HEK293 (cell line): ENCODE measurements at regions not wholly inside any gene's neighbourhood (a gene's known extent, or its start where the extent isn't known, plus 50 kb on each side); places are given as distances from the start of the nearest gene placed in this dataset.
A peak's percentile ranks its signal among the peaks of the same experiment; 100 is the strongest.

Experiments used
- CTCF ChIA-PET: fragments of 350-600 bp; formaldehyde crosslinking; extraction: SDS; loops from one replicate; lab custom pipeline; 2021; ENCODE audit warnings: antibody characterized with exemption; lab: Yijun Ruan, JAX
- POLR2A ChIA-PET: fragments of 300-600 bp; formaldehyde crosslinking; extraction: SDS; loops from one replicate; lab custom pipeline; 2020; ENCODE audit warnings: antibody characterized with exemption, inconsistent platforms; lab: Yijun Ruan, JAX
- H3K27ac ChIP-seq: fragments of 200-500 bp; sonication (Bioruptor generic); 2 replicates; pipeline ENCODE4 v1.5.1; 2014; ENCODE audit warnings: low read depth, low read length, control low read depth, inconsistent platforms; ENCODE audit errors: extremely low read depth
- H3K36me3 ChIP-seq, 2 experiments: fragments of 200-500 bp in 1 of 2; sonication (Bioruptor generic) in 1 of 2; 1 replicate in 1 of 2; 2 replicates in 1 of 2; pipeline ENCODE4 v1.5.1; 2014 to 2017; ENCODE audit warnings: inconsistent platforms in 2 of 2, low read length in 2 of 2; ENCODE audit not compliant: control insufficient read depth in 2 of 2, insufficient read depth in 1 of 2
- H3K4me1 ChIP-seq: fragments of 200-500 bp; sonication (Bioruptor generic); 2 replicates; pipeline ENCODE4 v1.5.1; 2014; ENCODE audit warnings: mild to moderate bottlenecking, low read length, inconsistent platforms; ENCODE audit not compliant: control insufficient read depth, insufficient read depth
- H3K4me3 ChIP-seq: 2 replicates; pipeline ENCODE4 v1.5.1; 2011; ENCODE audit warnings: low read depth, mild to moderate bottlenecking, control low read depth, low read length, moderate library complexity
- H3K9me3 ChIP-seq: fragments of 200-500 bp; sonication (Bioruptor generic); 2 replicates; pipeline ENCODE4 v1.5.1; 2014; ENCODE audit warnings: low read depth, low read length, inconsistent platforms; ENCODE audit not compliant: control insufficient read depth, insufficient read depth
- BCL11A ChIP-seq: fragments of 450-650 bp; formaldehyde crosslinking; IDR thresholded peaks from 2 replicates; pipeline ENCODE4 v1.5.1; 2016; ENCODE audit warnings: low read depth, missing biosample characterization, missing genetic modification characterization
- GFI1B ChIP-seq: fragments of 450-650 bp; formaldehyde crosslinking; IDR thresholded peaks from 2 replicates; pipeline ENCODE4 v1.5.1; 2016; ENCODE audit warnings: missing biosample characterization, missing genetic modification characterization
- GLI4 ChIP-seq: fragments of 450-650 bp; formaldehyde crosslinking; IDR thresholded peaks from 2 replicates; pipeline ENCODE4 v1.5.1; 2016; ENCODE audit warnings: missing biosample characterization, missing genetic modification characterization
- GLIS1 ChIP-seq: fragments of 450-650 bp; formaldehyde crosslinking; IDR thresholded peaks from 2 replicates; pipeline ENCODE4 v1.5.1; 2016; ENCODE audit warnings: missing biosample characterization, missing genetic modification characterization
- HIC1 ChIP-seq: fragments of 450-650 bp; formaldehyde crosslinking; IDR thresholded peaks from 2 replicates; pipeline ENCODE4 v1.5.1; 2016; ENCODE audit warnings: missing biosample characterization, missing genetic modification characterization
- HOXA7 ChIP-seq: sonication (generic); formaldehyde crosslinking; IDR thresholded peaks from 2 replicates; pipeline ENCODE4 v1.8.1; 2022; ENCODE audit warnings: missing genetic modification reagents, borderline replicate concordance
- MYNN ChIP-seq: fragments of 450-650 bp; formaldehyde crosslinking; IDR thresholded peaks from 2 replicates; pipeline ENCODE4 v1.5.1; 2016; ENCODE audit warnings: missing biosample characterization, missing genetic modification characterization, borderline replicate concordance
- TSHZ1 ChIP-seq: fragments of 450-650 bp; formaldehyde crosslinking; IDR thresholded peaks from 2 replicates; pipeline ENCODE4 v1.5.1; 2016; ENCODE audit warnings: missing biosample characterization, missing genetic modification characterization, borderline replicate concordance
- ZNF146 ChIP-seq: fragments of 450-650 bp; formaldehyde crosslinking; IDR thresholded peaks from 2 replicates; pipeline ENCODE4 v1.5.1; 2016; ENCODE audit warnings: missing biosample characterization, missing genetic modification characterization
- ZNF184 ChIP-seq: fragments of 450-650 bp; IDR thresholded peaks from 2 replicates; pipeline ENCODE4 v1.5.1; 2018; ENCODE audit warnings: missing biosample characterization, mild to moderate bottlenecking, missing genetic modification characterization
- ZNF214 ChIP-seq: fragments of 450-650 bp; formaldehyde crosslinking; IDR thresholded peaks from 2 replicates; pipeline ENCODE4 v1.5.1; 2017; ENCODE audit warnings: missing biosample characterization, mild to moderate bottlenecking, missing genetic modification characterization, borderline replicate concordance
- ZNF239 ChIP-seq: fragments of 450-650 bp; formaldehyde crosslinking; IDR thresholded peaks from 2 replicates; pipeline ENCODE4 v1.5.1; 2016; ENCODE audit warnings: missing biosample characterization, missing genetic modification characterization
- ZNF350 ChIP-seq: fragments of 450-650 bp; formaldehyde crosslinking; IDR thresholded peaks from 2 replicates; pipeline ENCODE4 v1.5.0; 2017; ENCODE audit warnings: missing biosample characterization, mild to moderate bottlenecking, missing genetic modification characterization
- ZNF473 ChIP-seq: fragments of 450-650 bp; formaldehyde crosslinking; IDR thresholded peaks from 2 replicates; pipeline ENCODE4 v1.5.1; 2017; ENCODE audit warnings: missing biosample characterization, missing genetic modification characterization
- ZNF624 ChIP-seq: fragments of 450-650 bp; formaldehyde crosslinking; IDR thresholded peaks from 2 replicates; pipeline ENCODE4 v1.5.1; 2017; ENCODE audit warnings: missing biosample characterization, missing genetic modification characterization
- ZNF626 ChIP-seq: fragments of 450-650 bp; sonication (Bioruptor Pico); formaldehyde crosslinking; IDR thresholded peaks from 2 replicates; pipeline ENCODE4 v1.5.1; 2018; ENCODE audit warnings: missing biosample characterization, missing genetic modification characterization, inconsistent platforms
- ZNF654 ChIP-seq: fragments of 450-650 bp; formaldehyde crosslinking; IDR thresholded peaks from 2 replicates; pipeline ENCODE4 v1.5.1; 2016; ENCODE audit warnings: low read depth, missing biosample characterization, missing genetic modification characterization
- ZNF677 ChIP-seq: fragments of 450-650 bp; IDR thresholded peaks from 2 replicates; pipeline ENCODE4 v1.5.0; 2018; ENCODE audit warnings: missing biosample characterization, mild to moderate bottlenecking, missing genetic modification characterization, moderate library complexity
- ZNF792 ChIP-seq: fragments of 450-650 bp; formaldehyde crosslinking; IDR thresholded peaks from 2 replicates; pipeline ENCODE4 v1.5.1; 2016; ENCODE audit warnings: missing biosample characterization, missing genetic modification characterization
- ZNF843 ChIP-seq: fragments of 450-650 bp; formaldehyde crosslinking; IDR thresholded peaks from 2 replicates; pipeline ENCODE4 v1.5.1; 2016; ENCODE audit warnings: missing biosample characterization, missing genetic modification characterization
- ZSCAN16 ChIP-seq: fragments of 450-650 bp; formaldehyde crosslinking; IDR thresholded peaks from 2 replicates; pipeline ENCODE4 v1.5.1; 2016; ENCODE audit warnings: missing biosample characterization, missing genetic modification characterization
- TF ChIP-seq, protein P1 (sequence below): fragments of 450-650 bp; formaldehyde crosslinking; IDR thresholded peaks from 2 replicates; pipeline ENCODE4 v1.5.1; 2016; ENCODE audit warnings: missing biosample characterization, missing genetic modification characterization, low read depth

- H3K9me3 ChIP-seq = no peaks in the 10 kb centered on the region
- H3K36me3 ChIP-seq = no peaks in the 10 kb centered on the region
- H3K27ac ChIP-seq = no peak overlapping the region
- CTCF ChIA-PET = interaction anchor here (2.0 kb wide), 1 partner anchor 9 kb away, joined by 4 read pairs; no protein-coding TSS in a partner anchor
- no peak overlapping the region for H3K4me3 ChIP-seq
- H3K4me1 ChIP-seq = peaks cover 22% of the 10 kb centered on the region
- POLR2A ChIA-PET = no interaction called here
- TF ChIP-seq GLIS1 (tag by site-specific recombination) (peak; percentile 24; the same call in 1 of the 2 replicates), GLI4 (no peak)
- TF ChIP-seq, all 188 proteins: peak for 1
Measured at GRCh38 chr1:232287676-232288569, 342.0 kb downstream of the SIPA1L2 start.

GRCh38 chr1:232285138-232285537 lies 344.8 kb downstream of the SIPA1L2 start:
- H3K4me3 ChIP-seq = no peak overlapping the region
- POLR2A ChIA-PET = no interaction called here
- no peaks in the 10 kb centered on the region for H3K36me3 ChIP-seq
- H3K9me3 ChIP-seq = no peaks in the 10 kb centered on the region
- CTCF ChIA-PET = interaction anchor here (0.6 to 1.1 kb wide), 2 partner anchors 423 to 1781 kb away, joined by 3 to 4 read pairs; no protein-coding TSS in a partner anchor
- H3K27ac ChIP-seq = no peak overlapping the region
- TF ChIP-seq ZNF843 (tag by site-specific recombination) = no peak
- TF ChIP-seq ZSCAN16 = no peak
- no peak for TF ChIP-seq ZNF214 (tag by site-specific recombination)
- no peak for TF ChIP-seq ZNF146
- no peak for TF ChIP-seq ZNF473 (tag by site-specific recombination)
- TF ChIP-seq, protein P1, sequence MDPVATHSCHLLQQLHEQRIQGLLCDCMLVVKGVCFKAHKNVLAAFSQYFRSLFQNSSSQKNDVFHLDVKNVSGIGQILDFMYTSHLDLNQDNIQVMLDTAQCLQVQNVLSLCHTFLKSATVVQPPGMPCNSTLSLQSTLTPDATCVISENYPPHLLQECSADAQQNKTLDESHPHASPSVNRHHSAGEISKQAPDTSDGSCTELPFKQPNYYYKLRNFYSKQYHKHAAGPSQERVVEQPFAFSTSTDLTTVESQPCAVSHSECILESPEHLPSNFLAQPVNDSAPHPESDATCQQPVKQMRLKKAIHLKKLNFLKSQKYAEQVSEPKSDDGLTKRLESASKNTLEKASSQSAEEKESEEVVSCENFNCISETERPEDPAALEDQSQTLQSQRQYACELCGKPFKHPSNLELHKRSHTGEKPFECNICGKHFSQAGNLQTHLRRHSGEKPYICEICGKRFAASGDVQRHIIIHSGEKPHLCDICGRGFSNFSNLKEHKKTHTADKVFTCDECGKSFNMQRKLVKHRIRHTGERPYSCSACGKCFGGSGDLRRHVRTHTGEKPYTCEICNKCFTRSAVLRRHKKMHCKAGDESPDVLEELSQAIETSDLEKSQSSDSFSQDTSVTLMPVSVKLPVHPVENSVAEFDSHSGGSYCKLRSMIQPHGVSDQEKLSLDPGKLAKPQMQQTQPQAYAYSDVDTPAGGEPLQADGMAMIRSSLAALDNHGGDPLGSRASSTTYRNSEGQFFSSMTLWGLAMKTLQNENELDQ = no peak
- no peak for TF ChIP-seq ZNF654 (tag by site-specific recombination)
- no peak for TF ChIP-seq ZNF626 (tag by site-specific recombination)
- TF ChIP-seq ZNF184 (tag by site-specific recombination) = no peak
- no peak for TF ChIP-seq TSHZ1
- TF ChIP-seq HIC1 (tag by site-specific recombination) = no peak
- no peak for TF ChIP-seq MYNN (tag by site-specific recombination)
- TF ChIP-seq ZNF239 (tag by site-specific recombination) = no peak
- TF ChIP-seq HOXA7 (CRISPR knock-in tag) = no peak
- TF ChIP-seq ZNF792 = no peak
- no peak for TF ChIP-seq ZNF677 (tag by site-specific recombination)
- no peak for TF ChIP-seq ZNF350
- TF ChIP-seq BCL11A (tag by site-specific recombination) = no peak
- TF ChIP-seq GFI1B (tag by site-specific recombination) = no peak
- no peak for TF ChIP-seq ZNF624
- peaks cover 12% of the 10 kb centered on the region; the same call in 1 of the 2 replicates for H3K4me1 ChIP-seq
